RKO (cell line): ENCODE measurements at regions not wholly inside any gene's neighbourhood (a gene's known extent, or its start where the extent isn't known, plus 50 kb on each side); places are given as distances from the start of the nearest gene placed in this dataset.

Experiments used
- DNase-seq: peaks from one replicate; pipeline ENCODE4 v3.0.0-alpha.2; 2016; ENCODE audit warnings: low spot score

DNA sequence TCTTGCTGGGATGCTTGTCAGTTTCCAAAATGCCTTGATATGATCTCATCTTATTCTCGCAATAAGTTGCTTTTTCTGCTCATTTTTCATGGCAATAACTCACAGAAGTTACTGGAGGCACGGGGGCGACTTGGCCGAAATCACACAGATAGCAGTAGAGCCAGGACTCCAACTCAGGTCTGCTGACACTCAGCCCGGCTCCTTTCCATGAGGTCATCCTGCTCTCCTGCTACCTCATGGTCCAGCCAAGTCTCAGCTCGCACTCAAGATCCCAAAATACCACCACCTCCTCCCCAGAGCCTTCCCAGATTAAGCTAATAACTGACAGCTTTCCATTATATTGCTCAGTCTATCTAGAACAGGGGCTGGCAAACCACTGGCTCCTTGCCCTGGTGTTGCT is 269.5 kb downstream of the MAP2K4 start:
- no peak for DNase-seq

DNA sequence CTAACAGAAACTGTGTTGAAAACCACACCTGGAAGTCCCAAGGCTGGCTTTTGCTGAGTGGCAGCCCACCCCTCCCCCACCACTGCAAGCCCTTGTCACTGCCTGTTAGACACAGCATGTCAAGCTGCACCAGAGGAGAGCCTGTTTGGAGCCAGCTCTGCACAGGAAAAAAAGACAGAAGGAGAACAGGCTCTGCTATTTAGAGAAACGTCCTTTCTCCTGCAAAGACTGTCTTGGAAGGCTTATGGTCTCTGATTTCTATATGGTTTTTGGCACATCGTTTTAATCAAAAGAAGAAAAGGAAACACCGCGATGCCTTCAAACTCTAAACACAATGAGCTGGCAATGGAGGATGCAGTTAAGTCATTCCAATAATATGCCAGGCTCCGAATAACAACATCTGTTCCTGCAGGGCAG is 275.5 kb downstream of the MAP2K4 start:
- no peak for DNase-seq

DNA sequence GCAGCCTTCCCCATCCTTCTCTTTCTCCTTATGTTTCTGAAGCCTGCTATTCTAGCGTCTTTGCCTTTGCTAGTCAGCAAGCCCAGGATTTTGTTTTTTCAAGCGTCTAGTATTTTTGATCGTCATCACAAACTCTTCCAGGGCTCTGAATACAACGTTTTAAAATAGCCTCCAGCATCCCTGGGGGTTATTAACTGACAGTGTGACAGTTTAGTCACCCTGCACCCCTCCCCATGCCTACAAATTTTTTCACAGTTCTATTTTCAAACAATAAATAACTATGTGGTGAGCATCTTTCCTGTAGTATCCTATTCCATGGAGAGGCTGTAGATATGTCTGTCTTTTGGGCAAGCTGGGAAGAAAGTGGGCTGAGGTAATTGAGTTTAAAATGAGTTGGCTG is 280.9 kb downstream of the MAP2K4 start:
- DNase-seq: no peak

DNA sequence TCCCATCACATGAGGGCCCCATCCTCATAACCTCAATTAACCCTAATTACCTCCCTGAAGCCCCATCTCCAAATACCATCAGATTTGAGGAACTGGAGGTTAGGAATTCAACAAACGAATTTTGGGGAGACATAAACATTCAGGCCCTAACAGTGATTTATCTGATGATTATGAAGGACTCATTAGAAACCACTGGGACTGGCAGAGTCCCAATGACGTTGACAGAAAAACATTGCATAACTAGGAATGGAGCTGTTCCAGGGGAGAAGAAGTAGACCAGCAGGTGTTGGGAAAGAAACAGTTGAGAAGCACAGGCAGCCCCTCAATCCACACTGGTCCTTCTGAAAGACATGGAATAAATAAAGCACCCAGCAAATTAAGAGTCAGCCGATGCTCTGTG is 282.0 kb downstream of the MAP2K4 start:
- DNase-seq: no peak

DNA sequence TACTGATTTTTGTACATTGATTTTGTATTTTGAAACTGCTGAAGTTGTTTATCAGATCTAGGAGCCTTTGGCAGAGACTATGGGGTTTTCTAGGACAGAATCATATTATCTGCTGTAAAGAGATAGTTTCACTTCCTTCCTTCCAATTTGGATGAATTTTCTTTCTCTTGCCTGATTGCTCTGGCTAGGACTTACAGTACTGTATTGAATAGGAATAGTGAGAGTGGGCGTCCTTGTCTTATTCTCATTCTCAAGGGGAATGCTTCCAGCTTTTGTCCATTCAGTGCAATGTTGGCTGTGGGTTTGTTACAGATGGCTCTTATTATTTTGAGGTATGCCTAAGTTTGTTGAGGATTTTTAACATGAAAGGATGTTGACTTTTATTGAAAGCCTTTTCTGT is 290.1 kb downstream of the MAP2K4 start:
- DNase-seq: no peak

DNA sequence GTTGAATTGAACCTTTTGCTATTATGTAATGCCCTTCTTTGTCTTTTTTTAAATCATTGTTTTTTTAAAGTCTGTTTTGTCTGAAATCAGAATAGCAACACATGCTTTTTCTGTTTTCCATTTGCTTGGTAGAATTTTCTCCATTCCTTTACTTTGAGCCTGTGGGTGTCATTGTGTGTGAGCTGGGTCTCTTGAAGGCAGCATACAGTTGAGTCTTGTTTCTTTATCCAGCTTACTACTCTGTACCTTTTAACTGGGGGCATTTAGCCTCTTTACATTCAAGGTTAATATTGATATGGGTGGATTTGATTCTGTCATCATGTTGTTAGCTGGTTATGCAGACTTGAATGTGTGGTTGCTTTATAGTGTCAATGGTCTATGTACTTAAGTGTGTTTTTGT is 292.0 kb downstream of the MAP2K4 start:
- no peak for DNase-seq

DNA sequence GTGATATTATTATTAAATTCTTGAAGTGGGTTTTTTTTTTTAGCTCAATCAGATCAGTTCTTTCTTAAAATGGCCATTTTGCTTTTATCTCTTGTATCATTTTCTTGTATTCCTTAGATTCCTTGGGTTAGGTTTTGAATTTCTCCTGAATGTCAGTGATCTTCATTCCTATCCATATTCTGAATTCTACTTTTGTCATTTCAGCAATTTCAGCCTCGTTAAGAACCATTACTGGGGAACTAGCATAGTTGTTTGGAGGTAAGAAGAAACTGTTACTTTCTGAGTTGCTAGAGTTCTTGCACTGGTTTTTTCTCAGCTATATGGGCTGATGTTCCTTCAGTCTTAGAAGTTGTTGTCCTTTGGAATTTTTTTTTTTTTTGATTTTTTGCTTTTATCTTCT is 293.1 kb downstream of the MAP2K4 start:
- DNase-seq: no peak

DNA sequence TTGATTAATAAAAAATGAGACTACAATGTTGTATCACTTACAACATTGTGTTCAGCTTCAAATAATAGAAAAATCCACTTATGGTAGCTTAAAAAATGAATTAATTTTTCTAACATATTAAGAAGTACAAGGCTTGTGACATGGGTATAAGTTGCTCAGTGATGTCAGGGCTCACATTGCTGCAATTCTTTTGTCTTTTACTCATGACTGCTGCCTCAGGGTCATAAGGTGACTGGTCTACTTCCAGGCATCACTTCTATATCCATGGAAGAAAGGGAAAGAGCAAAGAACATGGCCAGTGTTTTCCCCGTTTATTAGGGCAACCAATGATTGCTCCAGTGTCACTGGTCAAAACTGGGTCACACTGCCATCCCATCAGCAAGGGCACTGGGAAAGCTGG is 295.3 kb downstream of the MAP2K4 start:
- no peak for DNase-seq

DNA sequence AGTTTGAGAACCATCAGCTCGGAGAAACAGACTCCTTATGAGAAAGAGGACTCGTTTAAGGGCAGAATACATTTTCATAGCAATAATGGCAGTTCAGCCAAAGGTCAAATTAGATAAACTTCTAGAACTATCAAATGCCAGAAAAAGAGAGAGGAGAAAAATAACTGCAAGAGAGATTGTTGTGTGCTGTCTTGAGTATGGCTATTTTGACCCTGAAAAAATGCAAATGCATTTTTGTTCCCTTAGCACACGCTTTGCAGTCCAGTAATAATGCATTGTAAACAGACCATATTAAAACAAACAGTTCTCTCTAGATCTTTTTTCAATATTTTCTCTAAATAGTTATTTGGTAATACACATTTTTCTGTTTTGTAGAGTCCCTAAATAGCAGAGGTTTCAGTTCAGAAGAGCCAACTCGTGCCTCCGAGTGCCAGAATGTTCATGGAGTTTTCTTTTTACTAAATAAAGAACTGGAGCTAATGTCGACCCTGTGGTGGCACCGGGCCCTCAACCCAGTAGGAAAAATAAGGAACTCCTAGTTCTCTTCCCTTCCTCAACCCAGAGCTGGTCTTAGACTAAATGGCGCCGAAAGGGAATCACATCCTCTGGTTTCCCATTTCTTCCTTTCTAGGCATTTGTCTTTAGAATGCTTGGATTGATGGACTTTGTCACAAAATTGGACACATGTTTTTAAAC is 298.0 kb downstream of the MAP2K4 start:
- no peak for DNase-seq

DNA sequence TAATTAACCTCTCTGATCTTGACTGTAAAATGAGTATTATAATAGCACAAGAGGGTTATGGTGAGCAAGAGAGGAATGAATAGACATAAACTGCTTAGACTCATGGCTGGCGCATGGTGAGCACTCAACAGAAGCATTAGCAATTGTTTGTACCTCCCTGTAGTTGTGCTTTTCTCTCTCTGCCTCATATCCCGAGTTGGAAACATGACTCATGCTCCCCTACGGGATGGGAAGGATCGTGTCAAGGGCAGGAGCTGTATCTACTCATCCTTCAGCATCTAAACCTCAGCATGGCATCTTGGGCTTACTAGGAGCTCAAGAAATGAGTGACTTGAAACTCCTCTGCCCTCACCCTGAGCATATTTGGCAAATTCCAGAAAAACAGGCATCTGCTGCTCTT is 299.6 kb downstream of the MAP2K4 start:
- peak; percentile 64 for DNase-seq

DNA sequence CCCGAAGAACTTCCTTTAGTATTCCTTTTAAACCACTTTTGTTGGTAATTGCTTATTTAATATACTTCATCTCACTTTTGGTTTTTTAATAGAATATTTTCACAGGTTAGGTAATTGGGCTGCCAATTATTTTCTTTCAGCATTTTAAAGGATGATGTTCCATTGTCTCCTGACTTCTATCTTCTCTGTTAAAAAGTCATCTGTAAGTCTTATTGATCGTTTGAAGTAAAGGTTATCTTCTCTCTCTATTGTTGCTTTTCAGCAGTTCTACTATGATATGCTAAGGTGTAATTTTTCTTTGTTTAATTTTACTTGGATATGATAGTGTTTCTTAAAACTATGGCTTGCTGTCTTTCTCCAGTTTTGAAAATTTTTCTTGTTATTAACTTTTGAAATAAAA is 307.5 kb downstream of the MAP2K4 start:
- no peak for DNase-seq

DNA sequence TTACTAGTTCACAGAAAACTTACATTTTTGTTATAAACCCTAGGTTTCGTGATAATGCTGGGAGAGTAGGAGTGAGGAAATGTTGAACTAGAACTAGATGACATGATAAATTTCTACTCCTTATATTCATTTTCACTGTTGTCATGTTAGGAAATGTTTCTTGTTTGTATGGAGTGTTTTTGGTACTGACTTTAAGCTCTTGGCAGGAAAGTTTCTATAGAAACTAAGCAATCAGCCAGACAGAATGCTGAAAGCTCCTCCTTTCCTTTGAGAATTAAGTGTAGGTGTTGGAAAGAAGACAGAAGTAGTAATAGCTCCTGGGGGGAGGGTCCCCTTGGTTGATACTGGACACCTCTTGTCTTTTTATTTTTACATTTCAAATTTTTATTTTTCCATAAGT is 309.8 kb downstream of the MAP2K4 start:
- no peak for DNase-seq

DNA sequence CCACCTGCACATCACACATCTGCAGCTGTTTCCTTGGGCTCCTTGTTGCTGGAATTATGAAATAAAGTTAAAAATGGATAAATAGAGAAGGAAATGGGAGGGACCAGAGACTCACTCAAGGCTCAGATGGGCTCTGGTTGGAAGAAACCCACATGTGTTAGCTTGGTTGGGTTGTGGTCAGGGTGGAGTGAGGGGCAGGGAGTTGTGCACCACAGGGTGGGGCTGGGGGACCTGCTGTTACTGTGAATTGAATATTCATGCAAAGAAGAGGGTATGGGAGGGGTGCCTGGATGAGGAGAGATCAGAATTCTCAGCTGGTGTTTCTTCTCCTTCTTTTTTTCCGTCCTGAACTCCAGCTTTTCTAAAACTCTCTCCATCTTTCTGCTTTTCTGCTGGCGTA is 320.7 kb downstream of the MAP2K4 start:
- DNase-seq: no peak

DNA sequence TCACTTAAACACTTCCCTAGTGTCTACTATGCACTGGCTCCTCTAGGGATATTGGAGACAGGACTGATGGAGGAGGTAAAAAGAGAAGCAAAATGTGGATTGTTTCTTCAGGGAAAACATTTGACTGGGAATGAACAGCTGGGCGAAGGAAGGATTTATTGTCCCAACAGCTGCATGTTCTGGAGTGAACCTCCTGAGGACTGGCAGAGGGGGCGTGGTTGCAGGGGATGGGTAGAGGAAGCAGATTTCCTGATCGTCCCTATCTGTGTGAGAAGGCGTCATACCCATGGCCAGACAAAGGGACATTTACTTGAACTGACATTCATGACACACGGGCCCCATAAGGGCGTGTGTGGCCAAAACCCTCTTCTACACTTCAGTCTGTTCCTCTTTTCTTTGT is 321.5 kb downstream of the MAP2K4 start:
- no peak for DNase-seq

DNA sequence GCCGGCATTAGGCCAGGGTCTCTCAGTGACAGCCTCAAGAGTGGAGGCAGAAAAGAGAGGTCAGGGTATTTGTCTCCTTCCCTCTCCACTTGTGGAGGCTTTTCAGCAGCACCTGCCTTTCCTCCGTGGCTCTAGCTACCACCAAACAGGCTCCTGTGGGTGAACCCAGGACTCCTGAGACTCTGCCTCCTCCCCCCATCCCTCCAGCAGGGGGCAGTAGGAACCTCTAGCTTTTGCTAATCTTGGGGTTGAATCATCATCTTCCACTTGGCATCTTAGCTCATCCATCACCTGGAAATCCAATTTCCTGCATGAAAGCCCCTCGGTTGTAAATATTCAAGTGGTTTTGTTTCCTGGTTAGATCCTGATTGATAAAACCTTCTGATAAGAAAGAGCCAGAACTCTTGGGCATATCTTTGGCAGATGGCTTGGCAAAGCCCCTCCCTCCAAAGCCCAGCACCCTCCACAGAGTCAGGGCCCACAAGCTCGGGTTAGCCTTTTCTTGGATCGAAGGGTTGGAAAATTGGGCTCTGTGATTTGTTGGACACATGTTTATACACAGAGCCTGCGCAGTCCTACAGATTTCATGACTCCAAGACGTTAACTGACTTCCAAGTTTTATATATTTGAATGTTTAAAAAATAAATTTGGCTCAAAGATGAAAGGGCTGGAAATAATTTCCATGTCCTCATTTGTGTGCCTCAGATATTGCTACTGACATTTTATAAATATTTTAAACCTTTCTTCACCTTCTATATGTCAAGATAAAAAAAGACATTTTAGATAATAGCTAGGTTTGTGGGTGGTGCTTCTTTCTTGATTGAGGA is 322.1 kb downstream of the MAP2K4 start:
- no peak for DNase-seq

DNA sequence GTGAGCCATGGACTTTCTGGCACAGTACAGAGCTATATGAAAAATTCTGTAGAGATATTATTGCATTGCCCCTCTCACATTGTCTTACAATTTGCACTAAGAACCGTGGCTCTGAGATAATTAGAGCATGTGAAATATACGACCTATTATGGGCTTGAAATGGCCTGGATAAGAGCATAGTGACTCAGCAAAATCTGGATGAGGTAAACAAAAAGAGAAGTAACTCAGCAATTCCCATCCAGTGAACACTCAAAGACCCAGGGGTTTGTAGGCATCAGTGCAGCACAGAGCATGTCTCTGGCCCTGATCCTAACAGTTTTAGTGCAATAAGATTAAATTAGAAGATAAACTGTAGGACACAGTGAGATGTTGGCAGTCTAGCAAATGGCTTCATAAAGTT is 317.2 kb upstream of the MYOCD start:
- no peak for DNase-seq

DNA sequence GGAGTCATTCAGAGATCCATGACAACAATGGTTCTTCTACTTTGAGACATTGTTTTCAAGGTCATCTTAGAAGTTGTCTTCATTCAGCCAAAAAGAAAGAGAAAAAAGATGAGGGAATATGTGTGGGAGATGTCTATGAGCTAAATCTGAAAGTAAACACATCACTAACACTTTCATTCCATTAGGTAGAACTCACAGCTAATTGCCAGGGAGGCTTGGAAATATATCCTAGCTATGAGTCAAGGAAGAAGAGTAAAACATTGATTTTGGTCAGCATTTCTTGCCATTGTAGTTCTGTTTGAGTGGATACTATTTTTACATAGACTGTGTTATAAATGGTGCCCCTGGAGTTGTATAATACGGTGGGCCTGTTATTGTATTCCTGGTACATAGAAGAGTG is 316.4 kb upstream of the MYOCD start:
- no peak for DNase-seq

DNA sequence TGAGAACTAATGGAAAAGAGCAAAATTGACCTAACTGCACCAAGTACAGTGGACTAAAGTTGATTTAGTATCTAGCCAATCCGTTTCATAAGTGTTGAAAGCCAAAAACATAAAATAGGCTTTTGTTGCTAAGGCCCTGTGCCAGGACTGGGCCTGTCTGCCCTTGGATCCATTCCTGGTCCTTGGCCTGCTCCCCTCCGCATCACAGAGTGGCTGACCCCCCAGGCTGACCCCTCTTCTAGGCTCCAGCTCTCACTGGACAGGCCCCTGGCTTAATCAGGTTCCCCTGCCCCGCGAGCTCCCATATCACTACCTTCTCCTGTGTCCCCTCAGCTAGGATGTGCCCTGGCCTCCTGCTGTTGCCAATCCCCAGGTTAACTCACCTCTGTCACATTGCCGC is 313.6 kb upstream of the MYOCD start:
- DNase-seq: no peak

DNA sequence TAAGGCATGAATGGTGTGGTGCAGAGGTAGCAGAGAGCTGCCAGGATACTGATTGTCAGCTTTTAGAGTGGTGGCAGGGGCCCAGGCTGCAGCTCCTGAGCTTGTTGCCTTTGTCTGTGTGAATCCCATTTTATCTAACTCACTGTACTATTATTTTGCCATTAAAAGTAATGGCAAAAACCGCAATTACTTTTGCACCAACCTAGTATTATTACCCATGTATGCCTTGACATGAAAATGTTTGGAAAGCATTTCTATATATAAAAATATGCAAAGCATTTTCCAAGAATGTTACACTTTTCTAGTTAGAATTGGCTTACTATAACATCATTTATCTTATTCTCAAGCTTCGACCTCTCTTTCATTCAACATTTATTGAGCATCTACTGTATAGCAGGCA is 308.1 kb upstream of the MYOCD start:
- no peak for DNase-seq

DNA sequence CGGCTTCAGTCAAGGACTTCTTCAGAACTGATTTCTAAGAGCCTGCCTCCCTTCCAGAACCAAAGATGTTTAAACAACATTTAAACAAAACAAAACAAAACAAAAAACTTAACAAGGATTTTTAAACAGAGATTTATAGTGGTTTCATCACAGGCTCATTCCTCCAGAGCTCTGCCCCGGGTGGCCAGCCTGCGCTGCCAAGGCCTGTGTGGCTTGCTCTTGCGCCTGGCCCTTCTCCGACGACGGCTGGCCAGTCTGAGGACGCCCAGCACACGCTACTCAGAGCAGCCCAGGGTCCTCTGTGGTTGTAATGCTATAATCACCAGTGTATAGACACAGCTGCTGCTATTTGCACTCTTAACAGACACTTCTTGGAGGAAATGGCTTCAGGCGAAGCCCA is 307.2 kb upstream of the MYOCD start:
- DNase-seq: no peak

DNA sequence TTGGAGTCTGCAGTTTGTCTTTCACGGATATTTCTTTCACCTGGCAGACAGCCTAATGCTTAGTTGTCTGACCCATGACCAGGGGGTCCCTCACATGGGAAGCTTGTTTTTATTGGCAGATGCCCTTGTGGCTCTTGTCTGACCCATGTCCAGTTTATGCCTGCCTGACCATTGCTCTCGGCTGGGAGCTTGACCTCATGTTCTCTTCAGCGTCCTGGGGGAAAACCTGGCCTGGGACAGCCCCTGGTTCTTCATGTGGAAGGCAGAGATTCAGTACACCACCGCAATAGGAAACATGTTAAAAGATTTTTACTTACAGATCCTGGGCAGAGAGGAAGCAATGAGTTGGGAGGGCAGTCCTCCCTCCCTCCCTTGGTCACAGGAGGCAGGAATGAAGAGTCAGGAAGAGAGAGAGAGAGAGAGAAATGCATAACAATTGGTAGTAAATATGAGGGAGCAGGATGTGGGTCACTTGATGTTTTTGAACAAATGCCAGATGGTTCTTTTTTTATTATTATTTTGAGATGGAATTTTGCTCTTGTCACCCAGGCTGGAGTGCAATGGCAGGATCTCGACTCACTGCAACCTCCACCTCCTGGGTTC is 302.7 kb upstream of the MYOCD start:
- DNase-seq: no peak

DNA sequence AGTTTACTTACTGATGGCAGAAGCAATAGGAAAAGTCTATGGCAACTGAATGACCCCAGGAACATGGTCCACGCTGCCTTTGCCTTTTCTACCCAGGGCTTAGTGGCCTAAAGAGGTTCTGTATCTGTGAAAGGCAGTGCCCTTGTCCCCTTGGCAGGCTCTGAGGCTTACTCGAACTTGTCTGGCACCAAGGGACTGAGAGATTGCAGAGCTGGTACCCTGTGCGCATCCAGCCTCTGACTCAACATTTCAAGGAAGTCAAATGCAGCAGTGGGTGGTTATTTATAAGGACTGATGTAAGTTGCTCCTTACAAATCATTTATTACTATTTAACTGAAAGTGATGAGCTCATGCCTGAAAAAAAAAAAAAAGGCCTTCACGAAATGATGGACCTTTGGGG is 299.9 kb upstream of the MYOCD start:
- DNase-seq: no peak

DNA sequence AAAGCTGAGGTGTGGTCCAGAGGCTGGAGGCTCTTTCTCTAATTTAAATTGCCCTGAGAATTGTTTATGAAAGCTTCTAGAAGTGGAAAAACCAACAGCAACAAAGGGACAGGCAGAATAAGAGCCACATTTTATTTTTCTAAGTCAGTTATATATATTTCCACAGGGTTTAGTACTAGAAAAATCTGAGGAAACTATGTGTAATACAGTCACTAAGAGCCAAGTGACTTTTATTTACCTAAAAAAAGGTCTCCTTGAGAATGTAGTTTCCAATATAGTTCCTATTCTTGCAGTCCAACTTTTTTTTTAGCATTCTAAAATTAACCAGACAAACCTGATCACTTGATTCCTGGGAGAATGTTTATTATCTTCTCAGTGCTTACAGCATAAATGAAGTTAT is 296.6 kb upstream of the MYOCD start:
- DNase-seq: no peak

DNA sequence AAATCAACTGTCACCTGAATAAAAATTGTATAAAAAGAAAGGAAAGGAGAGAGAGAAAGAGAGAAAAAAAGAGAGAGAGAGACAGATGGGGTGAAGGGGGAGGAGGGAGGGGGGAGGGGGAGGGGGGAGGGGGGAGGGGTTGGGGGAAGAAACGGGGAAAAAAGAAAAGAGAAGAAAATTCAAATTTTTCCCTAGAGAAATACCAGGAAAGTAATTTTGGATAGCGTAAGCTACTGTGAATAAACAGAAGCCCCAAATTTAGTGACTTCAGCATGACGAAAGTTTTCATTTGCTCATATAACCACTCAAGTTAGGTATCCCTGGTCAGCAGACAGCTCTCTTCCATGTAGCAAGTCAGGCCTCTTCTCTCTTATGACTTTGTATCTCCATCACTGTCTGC is 289.4 kb upstream of the MYOCD start:
- DNase-seq: no peak
